GM23338 (cell line): ENCODE measurements at regions not wholly inside any gene's neighbourhood (a gene's known extent, or its start where the extent isn't known, plus 50 kb on each side); places are given as distances from the start of the nearest gene placed in this dataset.

ENCODE experiments used
- ATAC-seq: fragments of 200-7000 bp; cut with Tn5 transposase; 3 replicates; pipeline ENCODE4 v1.9.1; 2020
- DNase-seq: peaks from one replicate; pipeline ENCODE4 v3.0.0-alpha.2; 2015; ENCODE audit warnings: low spot score
- H2AFZ ChIP-seq: fragments of 200-600 bp; sonication (generic); 2 replicates; pipeline ENCODE4 v1.8.0; 2016; ENCODE audit warnings: antibody characterized with exemption, mild to moderate bottlenecking, moderate library complexity
- H3F3A ChIP-seq: fragments of 200-600 bp; sonication (generic); replicated peaks from 2 replicates; pipeline ENCODE4 v1.8.0; 2017; ENCODE audit warnings: antibody characterized with exemption, mixed run types, low read depth
- H3K27ac ChIP-seq: fragments of 200-600 bp; sonication (generic); 2 replicates; pipeline ENCODE4 v1.6.1; 2016; ENCODE audit warnings: low read depth
- H3K27me3 ChIP-seq: fragments of 200-600 bp; sonication (generic); 2 replicates; pipeline ENCODE4 v1.8.0; 2016; ENCODE audit warnings: mild to moderate bottlenecking, mixed run types, moderate library complexity; ENCODE audit not compliant: insufficient read depth
- H3K36me3 ChIP-seq: fragments of 200-600 bp; sonication (generic); 2 replicates; pipeline ENCODE4 v1.8.0; 2016; ENCODE audit warnings: mild to moderate bottlenecking; ENCODE audit not compliant: insufficient read depth
- H3K4me1 ChIP-seq: fragments of 200-600 bp; sonication (generic); 2 replicates; pipeline ENCODE4 v1.8.0; 2016; ENCODE audit warnings: mild to moderate bottlenecking, moderate library complexity; ENCODE audit not compliant: insufficient read depth
- H3K4me2 ChIP-seq: fragments of 200-600 bp; sonication (generic); 2 replicates; pipeline ENCODE4 v1.7.1; 2017; ENCODE audit warnings: mixed run types
- H3K4me3 ChIP-seq: fragments of 200-600 bp; sonication (generic); 2 replicates; pipeline ENCODE4 v1.6.1; 2016; ENCODE audit warnings: mixed run types
- H3K79me2 ChIP-seq: fragments of 200-600 bp; sonication (generic); replicated peaks from 2 replicates; pipeline ENCODE4 v1.8.0; 2017; ENCODE audit warnings: mild to moderate bottlenecking; ENCODE audit not compliant: insufficient read depth
- H3K9me2 ChIP-seq: fragments of 200-600 bp; sonication (generic); 2 replicates; pipeline ENCODE4 v1.8.0; 2017; ENCODE audit not compliant: insufficient read depth
- H4K20me1 ChIP-seq: fragments of 200-600 bp; sonication (generic); replicated peaks from 2 replicates; pipeline ENCODE4 v1.8.0; 2017; ENCODE audit warnings: mild to moderate bottlenecking; ENCODE audit not compliant: insufficient read depth
- H3K27ac Mint-ChIP-seq: 2 replicates; pipeline ENCODE4 v1.8.0; 2020; ENCODE audit warnings: inconsistent platforms, mild to moderate bottlenecking, moderate library complexity, mixed read lengths
- H3K27me3 Mint-ChIP-seq: 3 replicates; pipeline ENCODE4 v1.8.0; 2022; ENCODE audit warnings: low read depth, mild to moderate bottlenecking, moderate library complexity, mixed read lengths, inconsistent platforms; ENCODE audit not compliant: insufficient read depth, poor library complexity
- H3K36me3 Mint-ChIP-seq: 3 replicates; pipeline ENCODE4 v1.8.0; 2021; ENCODE audit warnings: low read depth, mild to moderate bottlenecking, inconsistent platforms, moderate library complexity, mixed read lengths
- H3K4me1 Mint-ChIP-seq: 3 replicates; pipeline ENCODE4 v1.8.0; 2020; ENCODE audit warnings: mild to moderate bottlenecking, inconsistent platforms, mixed read lengths
- H3K4me3 Mint-ChIP-seq: 3 replicates; pipeline ENCODE4 v1.8.0; 2021; ENCODE audit warnings: moderate library complexity, mild to moderate bottlenecking, inconsistent platforms, mixed read lengths
- H3K9me3 Mint-ChIP-seq: 3 replicates; pipeline ENCODE4 v1.8.0; 2020; ENCODE audit warnings: moderate library complexity, mild to moderate bottlenecking, inconsistent platforms, mixed read lengths
- CREB1 ChIP-seq: fragments of 250-450 bp; sonication (Bioruptor Pico); IDR thresholded peaks from 2 replicates; pipeline ENCODE4 v1.5.0; 2020; ENCODE audit warnings: low read depth, mild to moderate bottlenecking, moderate library complexity
- CTCF ChIP-seq, 2 experiments: fragments of 200-600 bp in 1 of 2; sonication (generic) in 1 of 2; conservative IDR thresholded peaks; 2 replicates each; pipeline versions ENCODE4 v1.5.1 to v1.6.1; 2016 to 2017; ENCODE audit warnings: antibody characterized with exemption in 2 of 2, low read depth in 2 of 2, mild to moderate bottlenecking in 2 of 2, moderate library complexity in 1 of 2
- ETS1 ChIP-seq: IDR thresholded peaks from 2 replicates; pipeline ENCODE4 v1.6.1; 2016; ENCODE audit warnings: antibody characterized with exemption
- EZH2 ChIP-seq: fragments of 200-600 bp; sonication (generic); IDR thresholded peaks from one replicate; pipeline ENCODE4 v1.8.0; 2017; ENCODE audit warnings: antibody characterized with exemption, mild to moderate bottlenecking, low read depth; ENCODE audit not compliant: unreplicated experiment
- EZH2phosphoT487 ChIP-seq: fragments of 200-600 bp; sonication (generic); IDR thresholded peaks from one replicate; pipeline ENCODE4 v1.8.1; 2018; ENCODE audit warnings: antibody characterized with exemption; ENCODE audit not compliant: unreplicated experiment
- JUNB ChIP-seq: IDR thresholded peaks from one replicate; pipeline ENCODE4 v1.6.1; 2016; ENCODE audit warnings: antibody characterized with exemption; ENCODE audit not compliant: unreplicated experiment
- NANOG ChIP-seq: IDR thresholded peaks from 2 replicates; pipeline ENCODE4 v1.6.1; 2016; ENCODE audit warnings: antibody characterized with exemption, borderline replicate concordance
- POLR2AphosphoS5 ChIP-seq: IDR thresholded peaks from 2 replicates; pipeline ENCODE4 v1.6.1; 2016; ENCODE audit warnings: antibody characterized with exemption, low read depth
- STAT1 ChIP-seq: IDR thresholded peaks from one replicate; pipeline ENCODE4 v1.6.1; 2016; ENCODE audit warnings: antibody characterized with exemption; ENCODE audit not compliant: unreplicated experiment
- ZNF114 ChIP-seq: fragments of 250-450 bp; sonication (Bioruptor Pico); IDR thresholded peaks from 2 replicates; pipeline ENCODE4 v1.5.0; 2020; ENCODE audit warnings: mild to moderate bottlenecking, moderate library complexity
- TF ChIP-seq, protein P1 (sequence below): IDR thresholded peaks from one replicate; pipeline ENCODE4 v1.6.1; 2018; ENCODE audit warnings: antibody characterized with exemption; ENCODE audit not compliant: unreplicated experiment

GRCh38 chr2:21693081-21693480, 569.3 kb downstream of the TDRD15 start (continued):
- TF ChIP-seq, protein P1, sequence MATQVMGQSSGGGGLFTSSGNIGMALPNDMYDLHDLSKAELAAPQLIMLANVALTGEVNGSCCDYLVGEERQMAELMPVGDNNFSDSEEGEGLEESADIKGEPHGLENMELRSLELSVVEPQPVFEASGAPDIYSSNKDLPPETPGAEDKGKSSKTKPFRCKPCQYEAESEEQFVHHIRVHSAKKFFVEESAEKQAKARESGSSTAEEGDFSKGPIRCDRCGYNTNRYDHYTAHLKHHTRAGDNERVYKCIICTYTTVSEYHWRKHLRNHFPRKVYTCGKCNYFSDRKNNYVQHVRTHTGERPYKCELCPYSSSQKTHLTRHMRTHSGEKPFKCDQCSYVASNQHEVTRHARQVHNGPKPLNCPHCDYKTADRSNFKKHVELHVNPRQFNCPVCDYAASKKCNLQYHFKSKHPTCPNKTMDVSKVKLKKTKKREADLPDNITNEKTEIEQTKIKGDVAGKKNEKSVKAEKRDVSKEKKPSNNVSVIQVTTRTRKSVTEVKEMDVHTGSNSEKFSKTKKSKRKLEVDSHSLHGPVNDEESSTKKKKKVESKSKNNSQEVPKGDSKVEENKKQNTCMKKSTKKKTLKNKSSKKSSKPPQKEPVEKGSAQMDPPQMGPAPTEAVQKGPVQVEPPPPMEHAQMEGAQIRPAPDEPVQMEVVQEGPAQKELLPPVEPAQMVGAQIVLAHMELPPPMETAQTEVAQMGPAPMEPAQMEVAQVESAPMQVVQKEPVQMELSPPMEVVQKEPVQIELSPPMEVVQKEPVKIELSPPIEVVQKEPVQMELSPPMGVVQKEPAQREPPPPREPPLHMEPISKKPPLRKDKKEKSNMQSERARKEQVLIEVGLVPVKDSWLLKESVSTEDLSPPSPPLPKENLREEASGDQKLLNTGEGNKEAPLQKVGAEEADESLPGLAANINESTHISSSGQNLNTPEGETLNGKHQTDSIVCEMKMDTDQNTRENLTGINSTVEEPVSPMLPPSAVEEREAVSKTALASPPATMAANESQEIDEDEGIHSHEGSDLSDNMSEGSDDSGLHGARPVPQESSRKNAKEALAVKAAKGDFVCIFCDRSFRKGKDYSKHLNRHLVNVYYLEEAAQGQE, result no peak
- TF ChIP-seq JUNB, result no peak
- TF ChIP-seq ETS1, result no peak
- no peak for TF ChIP-seq EZH2
- TF ChIP-seq CREB1 (CRISPR knock-in tag), result no peak

DNA sequence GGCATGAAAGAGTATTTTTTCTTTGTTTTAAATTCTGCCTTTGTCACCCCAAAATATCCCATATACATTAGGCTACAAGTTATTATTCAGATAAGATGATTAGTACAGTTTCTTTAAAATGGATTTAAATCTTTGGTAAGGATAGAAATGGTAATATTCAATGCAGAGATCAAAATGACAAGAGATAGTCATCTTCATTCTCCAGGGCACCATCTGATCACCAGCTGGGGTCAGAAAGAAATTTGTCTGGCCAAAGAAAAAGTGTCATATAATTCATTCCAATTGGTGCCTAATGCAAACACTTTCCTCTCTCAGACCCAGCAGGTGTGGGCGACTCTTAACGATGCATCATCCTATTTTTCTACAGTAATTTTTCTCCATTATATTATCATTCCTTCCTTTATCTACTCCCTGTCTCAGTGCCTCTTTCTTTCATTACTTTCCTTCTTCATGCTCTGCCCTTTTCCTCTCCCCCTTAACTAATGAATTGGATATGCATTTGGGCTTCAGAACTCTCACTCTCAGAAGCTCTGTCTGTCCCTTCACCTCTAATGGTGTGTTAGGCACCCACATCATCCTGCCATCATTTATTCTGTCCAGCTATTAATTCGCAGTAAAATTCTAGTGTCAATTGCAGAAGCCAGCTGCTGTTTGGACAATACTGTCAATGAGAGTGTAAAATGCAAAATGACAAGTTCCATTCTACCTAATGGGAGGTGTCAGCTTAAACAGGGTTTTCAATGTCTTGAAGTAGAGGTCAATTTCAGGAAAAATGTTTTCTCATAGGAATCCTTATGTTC, 570.5 kb downstream of the TDRD15 start:
- H3K4me2 ChIP-seq, result no peak overlapping the region
- no peaks in the 10 kb centered on the region for H3K36me3 ChIP-seq
- no peaks in the 10 kb centered on the region for H3K27me3 ChIP-seq
- H3K9me2 ChIP-seq, result no peaks in the 10 kb centered on the region
- no peaks in the 10 kb centered on the region for H3K27me3 Mint-ChIP-seq
- H3K27ac ChIP-seq, result no peak overlapping the region
- H3K4me1 Mint-ChIP-seq, result no peaks in the 10 kb centered on the region
- H3K4me1 ChIP-seq, result no peaks in the 10 kb centered on the region
- no peak overlapping the region for H3K27ac Mint-ChIP-seq
- no peak for ATAC-seq
- H3K36me3 Mint-ChIP-seq, result no peaks in the 10 kb centered on the region
- no peak overlapping the region for H2AFZ ChIP-seq
- no peaks in the 10 kb centered on the region for H3K9me3 Mint-ChIP-seq
- H3F3A ChIP-seq, result no peaks in the 10 kb centered on the region
- no peak overlapping the region for H3K4me3 ChIP-seq
- no peaks in the 10 kb centered on the region for H3K79me2 ChIP-seq
- DNase-seq, result no peak
- no peaks in the 10 kb centered on the region for H4K20me1 ChIP-seq
- no peak overlapping the region for H3K4me3 Mint-ChIP-seq
- no peak for TF ChIP-seq CTCF (conservative IDR thresholded peaks at IDR 0.05; ENCODE audit: low read depth in 2 of 2)
- TF ChIP-seq POLR2AphosphoS5, result no peak
- TF ChIP-seq CREB1 (CRISPR knock-in tag), result no peak
- TF ChIP-seq ZNF114 (CRISPR knock-in tag), result no peak
- no peak for TF ChIP-seq ETS1
- no peak for TF ChIP-seq NANOG
- TF ChIP-seq JUNB, result no peak
- no peak for TF ChIP-seq STAT1
- TF ChIP-seq, protein P1, result no peak
- no peak for TF ChIP-seq EZH2
- TF ChIP-seq EZH2phosphoT487, result no peak
